ENCODE measurements at regions not wholly inside any gene's neighbourhood (a gene's known extent, or its start where the extent isn't known, plus 50 kb on each side); places are given as distances from the start of the nearest gene placed in this dataset.

DNA sequence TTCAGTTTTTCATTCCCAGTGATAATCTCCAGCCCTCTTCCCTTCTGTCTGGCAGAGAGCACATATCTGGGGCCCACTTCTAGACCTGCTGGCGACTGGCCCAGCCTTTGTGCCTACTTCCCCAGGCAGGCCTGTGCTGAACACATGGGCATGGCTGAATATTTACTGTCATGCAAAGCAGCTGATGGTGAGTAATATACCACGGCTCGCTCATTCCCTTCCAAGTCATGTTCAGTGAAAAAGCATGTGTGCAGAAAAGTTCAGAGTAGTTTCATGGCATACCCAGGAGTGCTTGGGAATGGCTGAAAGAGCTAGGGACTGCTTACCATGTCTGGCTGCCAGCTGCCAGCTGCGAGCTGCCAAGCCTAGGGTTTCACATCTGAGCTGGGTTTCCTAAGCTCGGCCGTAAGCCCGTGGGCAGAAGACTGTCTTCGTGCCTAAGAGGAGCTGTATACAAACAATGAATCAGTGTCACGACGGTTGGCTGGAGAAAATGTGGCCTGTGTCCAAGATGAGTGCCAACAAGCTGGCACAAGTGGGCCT is 179.9 kb upstream of the PELI2 start:
- DNase-seq (ENCODE audit: low spot score), result no peak
- peaks cover 0 to 8% of the 10 kb centered on the region in 2 donors for H3K9me3 ChIP-seq
- H3K36me3 ChIP-seq, result no peaks in the 10 kb centered on the region
- no peaks in the 10 kb centered on the region for H3K4me1 ChIP-seq
- H3K4me3 ChIP-seq, result no peak overlapping the region
- H3K27me3 ChIP-seq, result no peaks in the 10 kb centered on the region
- TF ChIP-seq, protein P1, sequence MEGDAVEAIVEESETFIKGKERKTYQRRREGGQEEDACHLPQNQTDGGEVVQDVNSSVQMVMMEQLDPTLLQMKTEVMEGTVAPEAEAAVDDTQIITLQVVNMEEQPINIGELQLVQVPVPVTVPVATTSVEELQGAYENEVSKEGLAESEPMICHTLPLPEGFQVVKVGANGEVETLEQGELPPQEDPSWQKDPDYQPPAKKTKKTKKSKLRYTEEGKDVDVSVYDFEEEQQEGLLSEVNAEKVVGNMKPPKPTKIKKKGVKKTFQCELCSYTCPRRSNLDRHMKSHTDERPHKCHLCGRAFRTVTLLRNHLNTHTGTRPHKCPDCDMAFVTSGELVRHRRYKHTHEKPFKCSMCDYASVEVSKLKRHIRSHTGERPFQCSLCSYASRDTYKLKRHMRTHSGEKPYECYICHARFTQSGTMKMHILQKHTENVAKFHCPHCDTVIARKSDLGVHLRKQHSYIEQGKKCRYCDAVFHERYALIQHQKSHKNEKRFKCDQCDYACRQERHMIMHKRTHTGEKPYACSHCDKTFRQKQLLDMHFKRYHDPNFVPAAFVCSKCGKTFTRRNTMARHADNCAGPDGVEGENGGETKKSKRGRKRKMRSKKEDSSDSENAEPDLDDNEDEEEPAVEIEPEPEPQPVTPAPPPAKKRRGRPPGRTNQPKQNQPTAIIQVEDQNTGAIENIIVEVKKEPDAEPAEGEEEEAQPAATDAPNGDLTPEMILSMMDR (IDR thresholded peaks at IDR 0.05), result no peak
- H3K27ac ChIP-seq, result no peak overlapping the region

DNA sequence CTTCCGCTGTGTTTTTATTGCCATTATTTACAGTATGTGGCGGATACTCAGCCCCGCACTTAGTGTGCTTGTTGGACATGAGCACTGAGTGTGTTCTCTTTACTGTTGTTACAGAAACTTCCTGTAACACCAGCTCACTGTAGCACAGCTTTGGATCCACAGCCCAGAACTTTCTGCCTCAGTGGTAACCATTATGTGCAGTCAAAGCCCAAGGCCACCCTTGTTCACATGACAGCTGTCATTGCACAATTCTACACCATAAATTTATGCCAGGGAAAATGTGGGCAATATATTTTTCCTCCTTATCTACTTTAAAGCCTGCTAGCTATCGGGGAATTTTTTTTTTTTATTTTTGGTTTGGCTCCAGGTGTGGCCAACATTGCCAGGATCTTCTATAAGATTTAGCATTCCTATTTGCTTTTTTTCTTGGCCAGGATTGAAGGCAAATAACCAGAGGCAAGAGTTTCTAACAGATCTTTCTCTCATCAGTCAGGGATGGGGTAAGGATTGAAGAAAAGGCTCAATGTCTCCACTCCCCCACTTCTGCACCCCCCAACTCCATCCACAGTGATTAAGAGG is 176.0 kb upstream of the PELI2 start:
- Histone ChIP-seq H3K27ac (no peak overlapping the region), H3K4me1 (no peaks in the 10 kb centered on the region), H3K4me3 (no peak overlapping the region), H3K27me3 (no peaks in the 10 kb centered on the region), H3K36me3 (no peaks in the 10 kb centered on the region), H3K9me3 (no peaks in the 10 kb centered on the region)
- TF ChIP-seq, protein P1 (IDR thresholded peaks at IDR 0.05), result no peak
- DNase-seq (ENCODE audit: low spot score), result no peak

DNA sequence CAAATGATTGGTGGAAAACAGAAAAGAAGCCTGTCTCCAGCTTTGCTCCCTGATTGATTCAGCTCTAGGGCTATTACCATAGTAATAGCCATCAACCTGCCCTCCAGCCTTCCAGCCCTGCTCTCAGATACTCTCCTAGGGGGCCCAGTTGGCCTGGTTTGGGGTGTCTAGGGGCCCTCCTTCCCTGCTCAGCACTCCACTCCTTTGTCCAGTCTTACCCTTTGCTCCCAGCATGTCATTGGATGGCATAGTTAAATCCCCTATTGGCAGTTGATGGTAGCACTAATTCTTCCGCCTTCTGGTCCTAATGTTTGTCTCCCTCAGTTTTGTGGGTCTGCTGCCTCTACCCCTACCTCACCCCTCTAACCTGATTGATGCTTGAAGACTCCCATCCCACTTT is 175.4 kb upstream of the PELI2 start:
- Histone ChIP-seq H3K4me3 (no peak overlapping the region), H3K36me3 (no peaks in the 10 kb centered on the region), H3K27ac (no peak overlapping the region), H3K4me1 (no peaks in the 10 kb centered on the region), H3K9me3 (no peaks in the 10 kb centered on the region), H3K27me3 (no peaks in the 10 kb centered on the region)
- TF ChIP-seq, protein P1 (IDR thresholded peaks at IDR 0.05), result no peak
- DNase-seq (ENCODE audit: low spot score), result no peak

DNA sequence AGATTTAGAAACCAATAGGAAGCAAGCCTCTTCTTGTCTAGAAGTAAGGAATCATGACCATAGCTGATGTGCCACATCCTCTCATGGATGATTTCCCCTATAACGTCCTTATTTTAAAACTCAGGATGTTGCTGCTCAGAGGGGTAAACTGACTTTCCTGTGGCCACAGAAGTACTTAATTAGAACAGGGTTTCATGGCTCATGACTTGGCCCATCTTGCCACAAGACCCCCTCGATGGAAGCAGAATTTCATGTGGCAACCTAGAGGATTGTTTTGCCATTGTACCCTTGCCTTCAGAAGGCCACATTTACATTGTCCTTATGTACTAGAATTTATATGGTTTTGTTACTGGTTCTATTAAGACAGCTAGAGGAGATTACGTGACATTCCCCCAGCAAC is 173.5 kb upstream of the PELI2 start:
- no peaks in the 10 kb centered on the region for H3K27me3 ChIP-seq
- no peaks in the 10 kb centered on the region for H3K36me3 ChIP-seq
- H3K4me3 ChIP-seq, result no peak overlapping the region
- H3K27ac ChIP-seq, result no peak overlapping the region
- no peaks in the 10 kb centered on the region for H3K4me1 ChIP-seq
- no peak for DNase-seq (ENCODE audit: low spot score)
- TF ChIP-seq, protein P1 (IDR thresholded peaks at IDR 0.05), result no peak
- no peaks in the 10 kb centered on the region for H3K9me3 ChIP-seq

DNA sequence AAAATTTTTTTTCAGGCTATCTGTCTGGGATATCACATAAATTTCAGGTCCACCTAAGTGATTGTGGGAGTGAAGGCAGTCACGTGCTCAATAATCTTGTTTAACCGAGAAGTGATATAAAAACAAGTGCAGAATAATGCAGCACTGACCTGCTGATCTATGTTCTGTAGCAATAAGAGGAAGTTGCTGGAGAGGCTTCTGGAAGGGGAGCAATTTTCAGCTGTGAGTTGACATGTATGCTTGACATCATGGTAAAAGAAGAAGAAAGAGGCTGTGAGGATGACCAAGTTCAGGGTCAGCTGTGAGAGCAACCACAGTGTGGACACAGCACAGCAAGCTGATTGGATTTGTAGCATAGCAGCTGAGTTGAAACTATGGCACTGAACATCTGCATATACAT is 172.0 kb upstream of the PELI2 start:
- H3K36me3 ChIP-seq, result no peaks in the 10 kb centered on the region
- no peak overlapping the region for H3K4me3 ChIP-seq
- H3K27ac ChIP-seq, result no peak overlapping the region
- H3K9me3 ChIP-seq, result no peaks in the 10 kb centered on the region
- H3K4me1 ChIP-seq, result no peaks in the 10 kb centered on the region
- TF ChIP-seq, protein P1 (IDR thresholded peaks at IDR 0.05), result no peak
- no peaks in the 10 kb centered on the region for H3K27me3 ChIP-seq
- no peak for DNase-seq (ENCODE audit: low spot score)

DNA sequence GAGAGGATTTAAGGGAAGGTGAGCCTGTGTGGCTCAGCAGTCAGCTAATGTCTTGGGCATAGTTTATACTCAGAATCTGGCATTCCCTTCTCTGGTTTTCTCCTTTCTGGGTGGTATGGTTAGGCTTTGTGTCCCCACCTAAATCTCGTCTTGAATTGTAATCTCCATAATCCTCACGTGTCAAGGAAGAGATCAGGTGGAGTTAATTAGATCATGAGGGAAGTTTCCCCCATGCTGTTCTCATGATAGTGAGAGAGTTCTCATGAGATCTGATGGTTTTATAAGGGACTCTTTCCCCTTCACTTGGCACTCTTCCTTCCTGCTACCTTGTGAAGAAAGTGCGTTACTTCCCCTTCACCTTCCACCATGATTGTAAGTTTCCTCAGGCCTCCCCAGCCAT is 169.8 kb upstream of the PELI2 start:
- no peaks in the 10 kb centered on the region for H3K9me3 ChIP-seq
- TF ChIP-seq, protein P1 (IDR thresholded peaks at IDR 0.05), result no peak

More for the DNA sequence above, 169.8 kb upstream of the PELI2 start:
- Histone ChIP-seq H3K4me3 (no peak overlapping the region), H3K4me1 (no peaks in the 10 kb centered on the region), H3K27ac (no peak overlapping the region), H3K27me3 (no peaks in the 10 kb centered on the region), H3K36me3 (no peaks in the 10 kb centered on the region)
- no peak for DNase-seq (ENCODE audit: low spot score)

Measured in right atrium auricular region (tissue), 2 donors.